ENCODE measurements at regions not wholly inside any gene's neighbourhood (a gene's known extent, or its start where the extent isn't known, plus 50 kb on each side); places are given as distances from the start of the nearest gene placed in this dataset.

DNA sequence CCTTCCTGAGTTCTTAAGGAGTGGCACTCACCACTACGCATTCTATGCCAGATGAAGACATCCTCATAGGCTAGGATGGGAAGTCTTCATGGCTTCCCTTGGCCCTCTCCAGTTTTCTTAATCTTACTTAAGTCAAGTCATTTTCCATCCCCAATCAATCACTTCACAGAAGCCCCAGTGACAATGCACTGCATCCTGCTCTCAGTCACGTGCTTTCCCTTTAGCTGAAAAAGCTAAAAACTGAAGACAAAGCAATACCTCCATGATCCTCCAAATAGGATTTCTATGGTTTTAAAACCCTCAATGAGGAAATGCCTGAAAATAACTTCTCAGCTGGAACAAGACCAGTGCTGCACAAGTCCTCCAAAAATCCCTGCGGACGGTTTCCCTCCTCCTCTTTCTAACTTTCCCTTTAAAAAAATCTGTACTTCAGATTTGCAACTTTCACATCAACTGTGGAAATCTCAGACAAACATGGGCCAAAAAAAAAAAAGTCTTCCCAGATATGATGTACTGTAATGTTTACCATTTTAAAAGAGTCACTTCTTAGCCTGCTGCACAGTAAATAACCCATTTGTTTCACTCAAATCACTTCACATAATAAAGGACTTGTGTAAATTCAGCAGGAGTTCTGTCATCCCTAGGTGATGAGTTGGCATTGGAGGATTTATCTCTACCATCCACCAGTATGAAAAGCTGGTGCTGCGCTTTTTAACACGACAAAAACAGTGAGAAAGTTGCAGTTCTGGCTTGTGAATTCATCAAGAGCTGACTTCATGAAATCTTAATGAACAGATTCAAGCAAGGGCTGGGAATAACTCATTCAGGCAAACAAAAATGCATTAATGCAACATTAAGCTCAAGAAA is 590.0 kb upstream of the NOX3 start:
- TF ChIP-seq CTCF (IDR thresholded peaks at IDR 0.05; ENCODE audit: insufficient read depth, low read depth, low read length, missing control alignments): no peak
- no peak for DNase-seq (ENCODE audit: low read depth)
- H3K4me3 ChIP-seq (ENCODE audit: low read depth, low read length): no peak overlapping the region

DNA sequence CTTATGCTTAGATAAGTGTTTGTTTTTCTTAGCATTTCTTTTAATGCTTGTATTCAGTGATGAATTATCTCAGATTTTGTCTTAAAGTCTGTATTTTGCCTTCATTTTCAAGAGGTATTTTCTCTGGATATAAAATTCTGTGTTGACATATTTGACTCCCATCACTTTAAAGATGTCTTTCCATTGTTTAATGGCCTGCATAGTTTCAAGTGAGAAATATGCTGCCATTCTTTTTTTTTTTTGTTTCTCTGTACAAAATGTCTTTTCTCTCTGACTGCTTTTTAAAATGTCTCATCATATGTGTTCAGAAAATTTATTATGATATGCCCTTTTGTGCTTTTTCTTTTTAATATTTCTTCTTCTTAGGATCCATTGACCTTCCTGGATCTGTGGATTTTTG is 578.0 kb upstream of the NOX3 start:
- DNase-seq (ENCODE audit: low read depth): no peak
- no peak overlapping the region for H3K4me3 ChIP-seq (ENCODE audit: low read depth, low read length)
- TF ChIP-seq CTCF (IDR thresholded peaks at IDR 0.05; ENCODE audit: insufficient read depth, low read depth, low read length, missing control alignments): no peak

DNA sequence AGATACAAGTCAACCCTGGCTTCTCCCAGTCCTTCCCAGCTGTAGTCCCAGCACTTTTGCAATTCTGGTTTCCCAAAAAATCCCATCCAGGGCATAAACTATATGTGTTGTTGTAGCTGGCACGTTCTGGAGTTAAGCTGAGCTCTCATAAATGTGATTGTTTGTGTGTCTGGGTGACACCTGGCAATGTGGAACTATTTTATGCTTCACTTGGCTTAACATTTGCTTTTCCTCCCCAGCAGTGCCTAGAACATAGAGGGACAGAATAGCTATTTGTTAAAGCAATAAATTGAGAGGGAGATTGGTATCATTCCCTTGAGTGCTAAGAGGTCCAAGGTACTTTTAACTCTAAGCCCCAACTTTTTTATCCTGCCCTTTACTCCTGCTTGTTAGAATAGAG is 575.9 kb upstream of the NOX3 start:
- DNase-seq (ENCODE audit: low read depth): no peak
- no peak for TF ChIP-seq CTCF (IDR thresholded peaks at IDR 0.05; ENCODE audit: insufficient read depth, low read depth, low read length, missing control alignments)

GRCh38 chr6:156030053-156030452 is 574.4 kb upstream of the NOX3 start:
- no peak overlapping the region for H3K4me3 ChIP-seq (ENCODE audit: low read depth, low read length)
- TF ChIP-seq CTCF (IDR thresholded peaks at IDR 0.05; ENCODE audit: insufficient read depth, low read depth, low read length, missing control alignments): no peak
- no peak for DNase-seq (ENCODE audit: low read depth)

More for the DNA sequence above, 575.9 kb upstream of the NOX3 start:
- no peak overlapping the region for H3K4me3 ChIP-seq (ENCODE audit: low read depth, low read length)

GRCh38 chr6:156029286-156029985 is 573.8 kb upstream of the NOX3 start:
- DNase-seq (ENCODE audit: low read depth): no peak
- TF ChIP-seq CTCF (IDR thresholded peaks at IDR 0.05; ENCODE audit: insufficient read depth, low read depth, low read length, missing control alignments): no peak
- H3K4me3 ChIP-seq (ENCODE audit: low read depth, low read length): no peak overlapping the region

- H3K4me3 ChIP-seq (ENCODE audit: low read depth, low read length): no peak overlapping the region
- TF ChIP-seq CTCF (IDR thresholded peaks at IDR 0.05; ENCODE audit: insufficient read depth, low read depth, low read length, missing control alignments): no peak
- no peak for DNase-seq (ENCODE audit: low read depth)
Measured at GRCh38 chr6:156028335-156029131, 572.9 kb upstream of the NOX3 start.
